NCI-H82 (cell line): ENCODE measurements at regions not wholly inside any gene's neighbourhood (a gene's known extent, or its start where the extent isn't known, plus 50 kb on each side); places are given as distances from the start of the nearest gene placed in this dataset.

Source experiments
- DNase-seq: peaks from one replicate; lab custom pipeline; 2025; lab: John Stamatoyannopoulos, UW

DNA sequence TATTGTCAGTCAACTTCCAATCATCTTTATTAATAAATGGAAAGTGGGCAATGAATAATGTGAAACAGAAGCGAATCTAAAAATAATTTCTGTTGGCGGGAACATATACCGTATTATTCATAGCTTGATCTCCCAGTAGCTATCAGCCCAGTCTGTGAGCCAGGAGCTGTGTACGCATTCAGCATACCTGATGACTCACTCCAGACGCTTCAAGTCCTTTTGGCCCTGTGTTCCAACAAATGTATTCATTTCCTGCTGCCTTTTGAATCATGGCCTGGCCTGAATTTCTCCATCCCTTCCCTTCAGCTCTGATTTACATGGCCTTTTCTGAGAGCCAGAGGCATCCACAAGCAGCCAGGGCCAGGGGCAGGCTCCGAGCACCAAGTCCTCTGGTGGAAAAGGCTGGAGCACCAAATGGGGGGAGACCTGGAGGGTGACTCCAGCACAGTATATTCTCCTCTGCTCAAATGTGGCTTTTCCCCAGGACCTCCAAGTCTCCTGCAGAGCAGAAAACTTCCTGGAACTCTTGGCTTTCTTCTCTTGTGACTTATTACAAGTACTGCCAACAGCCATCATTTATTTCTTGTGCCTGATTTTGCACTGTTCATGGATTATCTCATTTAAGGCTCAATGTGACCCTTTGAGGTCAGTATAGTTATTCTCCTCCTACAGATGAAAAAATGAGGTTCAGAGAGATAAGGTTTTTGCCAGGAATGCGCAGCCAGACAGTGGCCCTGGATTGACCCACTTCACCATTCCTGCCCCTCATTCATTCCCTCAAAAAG is 108.7 kb downstream of the EN1 start:
- no peak for DNase-seq

DNA sequence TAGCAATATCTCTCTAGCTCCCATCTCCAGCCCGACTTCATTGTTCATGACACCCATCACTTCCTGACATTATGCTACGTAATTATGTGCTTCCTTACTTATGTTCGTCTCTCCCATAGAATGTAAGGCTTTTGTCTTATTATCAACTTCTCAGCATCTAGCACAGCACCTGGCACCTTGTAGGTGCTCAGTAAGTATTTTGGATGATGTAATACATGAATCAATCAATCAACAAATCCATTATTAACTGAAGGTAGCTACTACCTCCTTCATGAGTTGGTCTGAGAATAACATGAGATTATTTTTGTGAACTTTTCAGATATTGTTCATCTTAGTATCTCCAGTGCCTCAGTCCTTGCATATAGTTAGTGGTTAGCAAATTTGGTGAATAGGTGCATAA is 109.3 kb downstream of the EN1 start:
- DNase-seq = no peak

GRCh38 chr2:118737684-118738083 is 109.8 kb downstream of the EN1 start:
- no peak for DNase-seq

DNA sequence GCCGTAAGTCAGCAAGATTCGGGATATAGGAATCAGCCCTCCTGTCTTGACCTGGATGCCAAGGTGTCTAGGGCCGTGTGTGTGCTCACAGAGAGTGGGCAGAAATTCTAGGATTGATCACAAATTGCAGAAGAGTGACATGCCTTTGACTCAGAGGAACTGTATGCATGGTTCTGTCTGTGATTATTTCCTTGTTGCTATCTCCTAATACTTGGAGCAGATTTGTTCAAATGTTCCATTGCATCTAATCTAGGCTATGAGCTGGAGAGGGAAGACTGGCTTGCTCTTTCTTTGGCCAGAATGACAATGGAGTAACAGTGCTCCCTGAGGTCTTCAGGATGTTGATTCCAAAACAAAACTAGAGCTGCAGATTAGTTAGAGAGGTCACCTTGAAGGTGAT is 115.0 kb downstream of the EN1 start:
- no peak for DNase-seq

- DNase-seq = no peak
Measured at GRCh38 chr2:118731413-118731812, 116.0 kb downstream of the EN1 start.

GRCh38 chr2:118730405-118730804 is 117.0 kb downstream of the EN1 start:
- DNase-seq = no peak

GRCh38 chr2:118729760-118730159 is 117.7 kb downstream of the EN1 start:
- no peak for DNase-seq

- DNase-seq = no peak
Measured at GRCh38 chr2:118728984-118729383, 118.5 kb downstream of the EN1 start.

DNA sequence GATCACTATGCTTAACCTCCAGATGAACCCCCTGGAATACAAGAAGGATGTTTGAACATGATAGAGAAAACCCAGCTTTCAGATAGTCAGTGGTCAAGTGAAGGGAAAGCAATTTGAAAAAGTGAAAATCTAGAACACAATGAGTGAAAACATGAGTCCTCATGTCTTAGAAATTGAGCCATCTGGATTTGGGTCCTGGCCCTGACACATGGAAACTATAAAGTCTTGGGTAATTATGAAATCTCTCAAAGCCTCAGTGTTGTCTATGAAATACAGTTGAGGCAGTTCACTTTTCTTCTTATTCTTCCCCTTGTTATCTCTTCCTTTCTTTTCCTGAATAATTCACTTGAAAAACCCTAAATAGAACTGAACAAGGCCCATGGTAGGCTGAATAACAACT is 120.6 kb downstream of the EN1 start:
- DNase-seq = no peak

DNA sequence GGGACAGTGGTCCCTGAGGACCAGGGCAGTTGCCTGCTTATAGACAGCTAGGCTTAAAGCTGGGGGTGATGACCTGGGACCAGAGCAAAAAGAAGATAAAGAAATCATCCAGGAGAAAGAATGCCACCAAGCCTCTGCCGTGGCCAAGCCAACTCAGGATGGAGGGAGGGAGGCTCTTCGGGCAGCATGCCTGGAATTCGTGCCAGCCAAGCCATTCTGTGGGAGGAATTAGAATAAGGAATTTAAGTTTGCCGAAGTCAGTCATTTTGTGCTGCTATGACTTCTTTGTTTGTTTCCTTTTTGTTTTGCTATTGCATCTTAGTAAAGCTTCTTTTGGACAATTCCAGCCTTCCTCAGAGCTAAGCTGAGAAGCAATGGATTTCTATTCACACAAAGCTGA is 124.1 kb downstream of the EN1 start:
- DNase-seq = no peak

- DNase-seq = no peak
Measured at GRCh38 chr2:118722976-118723375, 124.5 kb downstream of the EN1 start.

DNA sequence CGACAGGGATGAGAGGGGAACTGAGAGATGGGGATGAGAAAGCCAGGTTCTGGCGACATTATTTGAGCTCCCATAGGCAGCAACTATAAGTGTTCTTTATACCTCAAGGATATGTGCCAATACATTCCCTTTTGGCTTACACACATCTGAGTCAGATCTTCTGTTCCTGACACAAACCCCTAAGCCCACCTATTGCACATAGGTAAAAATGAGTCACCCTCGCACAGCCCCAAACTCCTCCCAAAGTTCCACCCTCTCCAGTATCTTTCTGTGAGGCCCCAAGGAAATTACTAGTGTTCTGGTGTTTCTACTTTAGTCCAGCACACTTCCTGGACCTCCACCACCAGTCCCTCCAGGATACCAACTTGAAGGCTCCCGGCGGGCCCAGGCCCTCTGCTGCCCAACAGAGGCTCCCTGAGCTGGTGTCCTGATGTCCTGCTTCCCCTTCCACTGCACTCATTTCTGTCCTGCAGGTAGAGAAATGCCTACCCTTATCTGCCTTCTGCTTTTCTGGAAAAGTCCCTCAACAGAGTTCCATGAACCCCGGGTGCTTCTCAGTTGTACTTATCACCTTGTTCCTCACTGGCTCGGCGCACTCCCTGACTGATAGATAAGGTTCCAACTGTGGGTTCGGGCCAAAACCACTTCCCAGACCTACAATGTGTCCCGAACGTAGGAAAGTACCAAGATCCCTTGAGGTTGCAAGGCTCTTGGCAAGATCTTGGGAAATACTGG is 125.5 kb downstream of the EN1 start:
- no peak for DNase-seq

DNA sequence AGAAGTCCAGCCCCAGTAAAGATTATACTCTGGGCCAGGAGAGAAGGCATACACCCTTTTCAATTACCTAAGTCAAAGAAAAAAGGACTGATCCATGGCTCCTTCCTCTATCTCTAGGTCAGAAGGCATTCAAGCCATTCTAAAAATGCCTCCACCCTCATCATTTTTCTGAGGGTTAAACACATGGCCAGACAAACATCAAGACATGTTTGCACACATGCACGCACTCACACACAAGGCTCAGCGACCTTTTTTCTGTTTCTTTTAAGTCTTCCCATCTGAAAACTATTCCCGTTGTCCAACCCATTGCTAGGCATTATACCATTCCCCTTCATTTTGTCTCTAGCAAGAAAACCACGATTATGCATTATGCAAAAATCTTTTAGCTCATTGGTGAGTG is 126.6 kb downstream of the EN1 start:
- DNase-seq = no peak

DNA sequence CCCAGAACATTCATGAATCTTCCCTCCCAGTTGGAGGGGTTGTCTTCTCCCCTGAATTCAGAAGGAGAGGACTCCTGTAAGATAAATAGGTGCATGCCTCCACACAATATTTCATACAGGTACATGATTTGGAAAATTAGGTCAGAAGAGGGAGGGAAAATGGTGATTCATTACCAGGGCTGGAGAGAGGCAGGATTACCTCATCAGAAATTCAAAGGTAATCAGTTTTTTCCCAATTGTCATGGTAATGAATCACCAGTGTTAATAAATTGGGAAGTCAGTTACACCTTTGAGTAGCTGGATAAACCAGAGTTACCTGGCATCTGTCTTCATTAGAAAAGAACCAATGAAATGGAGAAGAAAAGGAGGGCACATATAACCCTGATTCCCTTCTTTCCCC is 128.5 kb downstream of the EN1 start:
- DNase-seq = no peak

DNA sequence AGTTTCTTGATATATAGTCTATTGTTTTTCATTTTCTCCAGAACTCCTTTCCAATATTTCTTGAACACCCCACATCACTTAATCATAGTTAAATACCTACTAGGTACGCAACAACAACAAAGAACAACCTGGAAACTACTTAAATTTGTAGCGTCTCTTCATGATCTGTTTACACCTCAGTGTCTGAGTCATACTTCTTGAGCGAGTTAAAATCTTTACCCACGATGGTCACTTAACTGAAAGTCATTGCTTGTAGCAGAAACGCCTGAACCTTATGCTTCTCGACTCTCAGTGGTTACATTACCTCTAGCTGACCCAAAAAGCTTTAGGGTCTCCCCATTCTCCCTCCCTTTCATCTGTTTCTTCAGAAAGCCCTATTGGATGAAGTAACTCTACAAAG is 131.3 kb downstream of the EN1 start:
- DNase-seq = no peak

- no peak for DNase-seq
Measured at GRCh38 chr2:118714118-118714517, 133.3 kb downstream of the EN1 start.

GRCh38 chr2:118711603-118712002 is 135.8 kb downstream of the EN1 start:
- no peak for DNase-seq

GRCh38 chr2:118710481-118710880 is 137.0 kb downstream of the EN1 start:
- DNase-seq = no peak

- DNase-seq = no peak
Measured at GRCh38 chr2:118709786-118710185, 137.7 kb downstream of the EN1 start.

GRCh38 chr2:118706844-118707243 is 140.6 kb downstream of the EN1 start:
- DNase-seq = no peak

DNA sequence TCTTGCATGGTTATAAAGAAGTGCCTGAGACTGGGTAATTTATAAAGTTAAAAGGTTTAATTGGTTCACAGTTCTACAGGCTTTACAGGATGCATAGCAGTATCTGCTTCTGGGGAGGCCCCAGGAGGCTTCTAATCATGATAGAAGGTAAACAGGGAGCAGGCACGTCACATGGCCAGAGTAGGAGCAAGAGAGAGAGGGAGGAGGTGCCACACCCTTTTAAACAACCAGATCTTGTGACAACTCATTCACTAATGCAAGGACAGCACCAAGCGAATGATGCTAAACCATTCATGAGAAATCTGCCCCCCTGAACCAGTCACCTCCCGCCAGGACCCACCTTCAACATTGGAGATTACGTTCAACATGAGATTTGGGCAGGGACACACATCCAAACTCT is 141.1 kb downstream of the EN1 start:
- DNase-seq = no peak

DNA sequence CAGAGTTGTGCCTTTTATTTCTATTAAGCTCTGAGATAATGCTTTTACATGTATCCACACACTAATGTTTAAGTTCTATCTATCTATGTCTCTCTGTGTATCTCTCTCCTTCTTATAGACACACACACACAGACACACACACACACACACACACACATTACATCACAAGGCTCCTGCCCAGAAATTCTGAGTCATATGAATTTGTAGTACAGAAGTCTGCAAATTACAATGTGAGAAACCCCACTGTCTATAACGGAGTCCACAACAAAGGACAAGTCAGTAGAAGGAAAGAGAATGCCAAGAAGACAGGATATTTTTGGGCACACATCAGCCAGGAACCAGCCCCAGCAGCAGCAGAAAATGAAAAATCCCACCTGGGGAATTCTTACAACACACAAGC is 142.4 kb downstream of the EN1 start:
- no peak for DNase-seq

- no peak for DNase-seq
Measured at GRCh38 chr2:118699447-118700175, 147.8 kb downstream of the EN1 start.
